Sigmoid colon (tissue), 6 donors: ENCODE measurements at regions not wholly inside any gene's neighbourhood (a gene's known extent, or its start where the extent isn't known, plus 50 kb on each side); places are given as distances from the start of the nearest gene placed in this dataset.

Experiments used
- DNase-seq: peaks from one replicate; pipeline ENCODE4 v3.0.0-alpha.2; 2019
- H3K27ac ChIP-seq, 4 donors: fragments of 200-600 bp; sonication (generic); one replicate each; pipeline ENCODE4 v1.5.1; 2016 to 2019; ENCODE audit warnings: mild to moderate bottlenecking in 1 of 4
- H3K27me3 ChIP-seq, 3 donors: fragments of 200-600 bp; sonication (generic); one replicate each; pipeline ENCODE4 v1.5.1; 2019; ENCODE audit warnings: mild to moderate bottlenecking in 1 of 3
- H3K36me3 ChIP-seq, 4 donors: fragments of 200-600 bp; sonication (generic); one replicate each; pipeline ENCODE4 v1.5.1; 2016 to 2019
- H3K4me1 ChIP-seq, 4 donors: fragments of 200-600 bp; sonication (generic); one replicate each; pipeline ENCODE4 v1.5.1; 2017 to 2019
- H3K4me3 ChIP-seq, 4 donors: fragments of 200-600 bp; sonication (generic); one replicate each; pipeline ENCODE4 v1.5.1; 2017 to 2019; ENCODE audit warnings: mild to moderate bottlenecking in 2 of 4, moderate library complexity in 1 of 4
- H3K9me3 ChIP-seq, 4 donors: fragments of 200-600 bp in 3 of 4; sonication (generic) in 3 of 4; one replicate each; pipeline versions ENCODE4 v1.5.1 to v1.6.1; 2013 to 2019
- EP300 ChIP-seq, 4 donors: sonication (generic); formaldehyde crosslinking; IDR thresholded peaks; one replicate each; pipeline ENCODE4 v1.6.1; 2017; ENCODE audit warnings: antibody characterized with exemption in 4 of 4
- POLR2A ChIP-seq, 2 donors: fragments of 450-650 bp; IDR thresholded peaks; one replicate each; pipeline ENCODE4 v1.6.1; 2016; ENCODE audit warnings: antibody characterized with exemption in 2 of 2, mild to moderate bottlenecking in 2 of 2, moderate library complexity in 2 of 2
- POLR2AphosphoS5 ChIP-seq, 4 donors: sonication (generic); formaldehyde crosslinking; IDR thresholded peaks; one replicate each; pipeline ENCODE4 v1.6.1; 2017; ENCODE audit warnings: antibody characterized with exemption in 4 of 4
- WGBS, 2 donors: extraction: QIAGEN DNeasy Blood & Tissue Kit; methylation state at CpG; one replicate each; pipeline ENCODE4 v1.1.7; 2013; 5-methylcytosine and 5-hydroxymethylcytosine counted together
- intact Hi-C: fragments of 100-400 bp; cut with DNase I; formaldehyde crosslinking; loops from one replicate; pipeline ENCODE4 v1.15.1; 2023
- TF ChIP-seq, protein P1 (sequence below), 4 experiments: fragments of 450-650 bp in 3 of 4; fragments of 200-600 bp in 1 of 4; IDR thresholded peaks; one replicate each; pipeline ENCODE4 v1.5.1; 2016 to 2019; ENCODE audit warnings: antibody characterized with exemption in 4 of 4, mild to moderate bottlenecking in 3 of 4, moderate library complexity in 2 of 4
- donor health status: healthy with polysubstance abuse.
- donor health status: healthy.

DNA sequence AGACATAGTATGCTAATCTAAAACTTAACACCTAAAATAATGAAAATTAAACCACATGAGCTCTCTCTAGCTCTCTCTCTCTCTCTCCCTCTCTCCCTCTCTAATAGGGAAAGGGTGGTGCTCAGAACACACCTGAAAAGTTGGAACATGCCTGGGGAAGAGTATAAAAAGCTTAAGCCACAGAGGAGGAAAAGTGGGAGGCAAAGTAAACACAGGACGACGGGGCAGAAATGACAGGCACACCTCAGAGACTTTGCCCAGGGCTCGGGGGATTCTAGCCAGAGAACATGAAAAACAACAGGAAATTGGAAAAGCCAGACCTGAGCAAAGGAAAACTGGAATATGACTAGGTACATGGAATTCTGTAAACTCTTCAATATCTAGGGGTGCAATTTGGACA is 666.1 kb downstream of the BCL11A start:
- no peaks in the 10 kb centered on the region for H3K9me3 ChIP-seq
- no peaks in the 10 kb centered on the region for H3K27me3 ChIP-seq
- no peak for DNase-seq
- peaks cover 0 to 5% (median 0%) of the 10 kb centered on the region in 4 donors for H3K4me1 ChIP-seq
- intact Hi-C loops = no loop called here
- H3K27ac ChIP-seq = no peak overlapping the region
- no peaks in the 10 kb centered on the region for H3K36me3 ChIP-seq
- TF ChIP-seq EP300 (IDR thresholded peaks at IDR 0.05) (no peak), POLR2AphosphoS5 (IDR thresholded peaks at IDR 0.05) (no peak), POLR2A (IDR thresholded peaks at IDR 0.05) (no peak)
- TF ChIP-seq, protein P1, sequence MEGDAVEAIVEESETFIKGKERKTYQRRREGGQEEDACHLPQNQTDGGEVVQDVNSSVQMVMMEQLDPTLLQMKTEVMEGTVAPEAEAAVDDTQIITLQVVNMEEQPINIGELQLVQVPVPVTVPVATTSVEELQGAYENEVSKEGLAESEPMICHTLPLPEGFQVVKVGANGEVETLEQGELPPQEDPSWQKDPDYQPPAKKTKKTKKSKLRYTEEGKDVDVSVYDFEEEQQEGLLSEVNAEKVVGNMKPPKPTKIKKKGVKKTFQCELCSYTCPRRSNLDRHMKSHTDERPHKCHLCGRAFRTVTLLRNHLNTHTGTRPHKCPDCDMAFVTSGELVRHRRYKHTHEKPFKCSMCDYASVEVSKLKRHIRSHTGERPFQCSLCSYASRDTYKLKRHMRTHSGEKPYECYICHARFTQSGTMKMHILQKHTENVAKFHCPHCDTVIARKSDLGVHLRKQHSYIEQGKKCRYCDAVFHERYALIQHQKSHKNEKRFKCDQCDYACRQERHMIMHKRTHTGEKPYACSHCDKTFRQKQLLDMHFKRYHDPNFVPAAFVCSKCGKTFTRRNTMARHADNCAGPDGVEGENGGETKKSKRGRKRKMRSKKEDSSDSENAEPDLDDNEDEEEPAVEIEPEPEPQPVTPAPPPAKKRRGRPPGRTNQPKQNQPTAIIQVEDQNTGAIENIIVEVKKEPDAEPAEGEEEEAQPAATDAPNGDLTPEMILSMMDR (IDR thresholded peaks at IDR 0.05) = no peak
- WGBS, 2 donors = 16 to 33% methylated on average over 3 of the region's 3 CpGs
- H3K4me3 ChIP-seq = no peak overlapping the region

DNA sequence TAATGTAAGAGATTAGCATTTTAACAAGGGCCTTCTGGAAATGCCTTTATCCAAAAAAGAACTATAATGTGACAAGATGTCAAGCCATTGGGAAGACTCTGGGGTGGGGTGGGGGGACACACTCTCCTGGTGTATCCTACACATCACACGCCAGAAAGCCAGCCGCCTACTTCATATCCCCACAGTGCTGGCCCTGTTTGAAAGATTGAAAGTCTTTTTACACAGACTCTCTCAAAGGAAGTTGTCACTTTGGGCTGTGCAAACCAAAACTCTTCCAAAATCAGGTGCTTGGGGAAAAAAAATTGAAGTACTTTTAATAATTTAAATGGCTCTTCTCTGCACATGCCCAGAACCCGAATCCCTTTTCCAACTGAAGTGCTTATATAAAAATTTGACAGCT is 666.7 kb downstream of the BCL11A start:
- no peak for TF ChIP-seq EP300 (IDR thresholded peaks at IDR 0.05)
- no peak for TF ChIP-seq POLR2AphosphoS5 (IDR thresholded peaks at IDR 0.05)
- TF ChIP-seq POLR2A (IDR thresholded peaks at IDR 0.05) = no peak
- Histone ChIP-seq H3K4me3 (no peak overlapping the region), H3K27ac (no peak overlapping the region), H3K27me3 (no peaks in the 10 kb centered on the region), H3K36me3 (no peaks in the 10 kb centered on the region), H3K9me3 (no peaks in the 10 kb centered on the region), H3K4me1 (peaks cover 0 to 5% (median 0%) of the 10 kb centered on the region in 4 donors)
- intact Hi-C loops = no loop called here
- WGBS, 2 donors = 78 to 84% methylated on average over 3 of the region's 3 CpGs
- DNase-seq = no peak

DNA sequence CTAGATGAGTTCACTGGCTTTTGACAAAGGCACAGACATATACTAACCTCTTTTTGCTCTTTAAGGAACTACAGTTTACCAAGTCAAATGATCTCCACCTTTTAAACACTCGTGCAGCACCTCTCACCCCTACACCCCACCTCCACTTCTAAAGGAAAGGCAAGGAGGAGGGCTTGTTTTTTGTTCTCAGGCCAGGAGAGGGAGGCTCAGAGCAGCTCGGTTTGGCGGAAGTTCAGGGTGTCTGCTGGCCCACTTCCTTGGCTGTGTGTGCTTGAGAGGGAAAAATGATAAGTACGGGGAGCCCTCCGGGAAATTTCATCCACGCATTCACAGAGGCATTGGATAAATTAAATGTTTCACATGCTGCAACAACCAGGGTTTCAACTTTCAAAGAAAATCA is 667.9 kb downstream of the BCL11A start:
- 52 to 76% methylated on average over 6 of the region's 6 CpGs for WGBS, 2 donors
- H3K4me3 ChIP-seq = no peak overlapping the region
- no peaks in the 10 kb centered on the region for H3K9me3 ChIP-seq
- peaks cover 0 to 5% (median 0%) of the 10 kb centered on the region in 4 donors for H3K4me1 ChIP-seq
- H3K27ac ChIP-seq = no peak overlapping the region
- intact Hi-C loops = no loop called here
- H3K36me3 ChIP-seq = no peaks in the 10 kb centered on the region
- TF ChIP-seq EP300 (IDR thresholded peaks at IDR 0.05) (no peak), POLR2A (IDR thresholded peaks at IDR 0.05) (no peak), POLR2AphosphoS5 (IDR thresholded peaks at IDR 0.05) (no peak)
- TF ChIP-seq, protein P1 (IDR thresholded peaks at IDR 0.05) = no peak
- no peaks in the 10 kb centered on the region for H3K27me3 ChIP-seq
- no peak for DNase-seq

DNA sequence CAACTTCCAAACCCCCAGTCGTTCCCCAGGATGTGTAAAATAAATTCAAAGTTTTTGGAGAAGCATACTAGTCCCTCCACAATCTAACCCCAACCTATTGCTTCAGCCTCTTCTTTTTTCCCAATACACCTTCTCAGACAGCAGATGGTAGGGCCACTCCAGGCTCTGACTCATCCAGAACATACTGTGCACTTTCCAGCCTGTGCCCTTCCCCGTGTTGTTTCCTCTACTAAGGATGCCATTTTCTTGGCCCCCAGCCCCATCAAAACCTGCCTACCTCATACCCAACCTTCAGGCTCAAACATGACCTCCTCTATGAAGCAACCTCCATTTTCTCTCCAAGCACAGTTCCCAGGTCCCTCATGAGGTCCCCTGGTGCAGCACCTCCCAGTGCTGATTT is 669.3 kb downstream of the BCL11A start:
- no peak overlapping the region for H3K4me3 ChIP-seq
- H3K36me3 ChIP-seq = no peaks in the 10 kb centered on the region
- WGBS, 2 donors = 83 to 84% methylated on average over 2 of the region's 2 CpGs
- no peaks in the 10 kb centered on the region for H3K9me3 ChIP-seq
- TF ChIP-seq POLR2A (IDR thresholded peaks at IDR 0.05) (no peak), EP300 (IDR thresholded peaks at IDR 0.05) (no peak), POLR2AphosphoS5 (IDR thresholded peaks at IDR 0.05) (no peak)
- TF ChIP-seq, protein P1 (IDR thresholded peaks at IDR 0.05) = no peak
- H3K4me1 ChIP-seq = peaks cover 0 to 5% (median 0%) of the 10 kb centered on the region in 4 donors
- intact Hi-C loops = no loop called here
- DNase-seq = no peak
- no peak overlapping the region for H3K27ac ChIP-seq
- H3K27me3 ChIP-seq = no peaks in the 10 kb centered on the region

DNA sequence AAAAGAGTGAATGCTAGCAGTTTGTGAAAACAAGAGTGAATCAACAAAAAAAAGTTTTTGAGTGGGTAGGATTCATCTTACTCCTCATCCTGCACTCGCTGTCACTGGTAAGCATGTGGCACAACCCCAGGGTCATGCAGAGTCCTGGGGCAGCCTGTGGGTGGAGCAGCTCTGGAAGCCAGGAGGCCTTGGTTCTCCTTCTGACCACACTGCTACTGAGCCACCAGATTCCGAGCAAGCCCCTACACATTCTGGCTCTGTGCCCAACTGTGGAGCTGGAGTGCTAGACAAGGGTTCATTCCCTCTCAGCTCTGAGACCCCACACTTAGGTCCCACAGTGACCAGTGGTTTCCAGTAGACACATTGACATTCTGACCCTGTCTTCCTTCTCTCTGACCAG is 670.6 kb downstream of the BCL11A start:
- H3K9me3 ChIP-seq = no peaks in the 10 kb centered on the region
- WGBS, 2 donors = 89 to 93% methylated on average over 2 of the region's 2 CpGs
- no peak overlapping the region for H3K4me3 ChIP-seq
- DNase-seq = no peak
- no peak overlapping the region for H3K27ac ChIP-seq
- no peaks in the 10 kb centered on the region for H3K36me3 ChIP-seq
- peaks cover 0 to 5% (median 0%) of the 10 kb centered on the region in 4 donors for H3K4me1 ChIP-seq
- TF ChIP-seq, protein P1 (IDR thresholded peaks at IDR 0.05) = no peak
- TF ChIP-seq POLR2AphosphoS5 (IDR thresholded peaks at IDR 0.05) (no peak), POLR2A (IDR thresholded peaks at IDR 0.05) (no peak), EP300 (IDR thresholded peaks at IDR 0.05) (no peak)
- no peaks in the 10 kb centered on the region for H3K27me3 ChIP-seq
- intact Hi-C loops = no loop called here
